ENCODE measurements at regions not wholly inside any gene's neighbourhood (a gene's known extent, or its start where the extent isn't known, plus 50 kb on each side); places are given as distances from the start of the nearest gene placed in this dataset.

- no peak for TF ChIP-seq CTCF (IDR thresholded peaks at IDR 0.05; ENCODE audit: partially characterized antibody, unreplicated experiment)
- Mint-ChIP-seq H3K4me3 (ENCODE audit: unreplicated experiment) (no peak overlapping the region), H3K27ac (ENCODE audit: unreplicated experiment) (no peak overlapping the region), H3K4me1 (ENCODE audit: low read depth, unreplicated experiment) (peaks cover 6% of the 10 kb centered on the region), H3K36me3 (ENCODE audit: unreplicated experiment) (peaks cover 5% of the 10 kb centered on the region), H3K9me3 (ENCODE audit: unreplicated experiment) (peaks cover 3% of the 10 kb centered on the region), H3K27me3 (ENCODE audit: unreplicated experiment) (no peaks in the 10 kb centered on the region)
- no peak for DNase-seq
These were observed 530.2 kb downstream of the KCTD8 start for GRCh38 chr4:43918377-43918776.

- Mint-ChIP-seq H3K4me3 (ENCODE audit: unreplicated experiment) (no peak overlapping the region), H3K9me3 (ENCODE audit: unreplicated experiment) (no peaks in the 10 kb centered on the region), H3K4me1 (ENCODE audit: low read depth, unreplicated experiment) (no peaks in the 10 kb centered on the region), H3K27me3 (ENCODE audit: unreplicated experiment) (no peaks in the 10 kb centered on the region), H3K36me3 (ENCODE audit: unreplicated experiment) (no peaks in the 10 kb centered on the region), H3K27ac (ENCODE audit: unreplicated experiment) (no peak overlapping the region)
- no peak for DNase-seq
- TF ChIP-seq CTCF (IDR thresholded peaks at IDR 0.05; ENCODE audit: partially characterized antibody, unreplicated experiment): no peak
These were observed 516.2 kb downstream of the KCTD8 start for GRCh38 chr4:43932448-43932847.

- no peak overlapping the region for H3K4me3 Mint-ChIP-seq (ENCODE audit: unreplicated experiment)
- no peaks in the 10 kb centered on the region for H3K9me3 Mint-ChIP-seq (ENCODE audit: unreplicated experiment)
- H3K36me3 Mint-ChIP-seq (ENCODE audit: unreplicated experiment): no peaks in the 10 kb centered on the region
- DNase-seq: no peak
- H3K27me3 Mint-ChIP-seq (ENCODE audit: unreplicated experiment): no peaks in the 10 kb centered on the region
- no peaks in the 10 kb centered on the region for H3K4me1 Mint-ChIP-seq (ENCODE audit: low read depth, unreplicated experiment)
- TF ChIP-seq CTCF (IDR thresholded peaks at IDR 0.05; ENCODE audit: partially characterized antibody, unreplicated experiment): no peak
- no peak overlapping the region for H3K27ac Mint-ChIP-seq (ENCODE audit: unreplicated experiment)
These were observed 504.6 kb downstream of the KCTD8 start for GRCh38 chr4:43943998-43944397.

GRCh38 chr4:43959976-43960375 lies 488.6 kb downstream of the KCTD8 start:
- Mint-ChIP-seq H3K27ac (ENCODE audit: unreplicated experiment) (no peak overlapping the region), H3K27me3 (ENCODE audit: unreplicated experiment) (no peaks in the 10 kb centered on the region), H3K4me1 (ENCODE audit: low read depth, unreplicated experiment) (no peaks in the 10 kb centered on the region), H3K9me3 (ENCODE audit: unreplicated experiment) (peaks cover under 1% of the 10 kb centered on the region), H3K36me3 (ENCODE audit: unreplicated experiment) (no peaks in the 10 kb centered on the region), H3K4me3 (ENCODE audit: unreplicated experiment) (no peak overlapping the region)
- DNase-seq: no peak
- no peak for TF ChIP-seq CTCF (IDR thresholded peaks at IDR 0.05; ENCODE audit: partially characterized antibody, unreplicated experiment)

- H3K36me3 Mint-ChIP-seq (ENCODE audit: unreplicated experiment): no peaks in the 10 kb centered on the region
- H3K27ac Mint-ChIP-seq (ENCODE audit: unreplicated experiment): no peak overlapping the region
- no peak for DNase-seq
- no peaks in the 10 kb centered on the region for H3K27me3 Mint-ChIP-seq (ENCODE audit: unreplicated experiment)
- H3K4me3 Mint-ChIP-seq (ENCODE audit: unreplicated experiment): no peak overlapping the region
- no peak for TF ChIP-seq CTCF (IDR thresholded peaks at IDR 0.05; ENCODE audit: partially characterized antibody, unreplicated experiment)
- H3K9me3 Mint-ChIP-seq (ENCODE audit: unreplicated experiment): peaks cover 2% of the 10 kb centered on the region
- H3K4me1 Mint-ChIP-seq (ENCODE audit: low read depth, unreplicated experiment): no peaks in the 10 kb centered on the region
These were observed 480.6 kb downstream of the KCTD8 start for GRCh38 chr4:43968011-43968410.
